DOHH2 (cell line): ENCODE measurements at regions not wholly inside any gene's neighbourhood (a gene's known extent, or its start where the extent isn't known, plus 50 kb on each side); places are given as distances from the start of the nearest gene placed in this dataset.

Experiments
- CTCF ChIP-seq: fragments of 200-600 bp; sonication (generic); IDR thresholded peaks from one replicate; pipeline ENCODE4 v1.5.1; 2014; ENCODE audit warnings: antibody characterized with exemption, mild to moderate bottlenecking, low read depth, low read length; ENCODE audit not compliant: poor library complexity, severe bottlenecking
- EZH2phosphoT487 ChIP-seq: fragments of 200-600 bp; sonication (generic); IDR thresholded peaks from 2 replicates; pipeline ENCODE4 v1.6.1; 2017; ENCODE audit warnings: borderline replicate concordance, mild to moderate bottlenecking, antibody characterized with exemption, low read length, moderate library complexity, mixed read lengths

- no peak for TF ChIP-seq CTCF
- no peak for TF ChIP-seq EZH2phosphoT487
These were observed 60.9 kb upstream of the LANCL2 start for GRCh38 chr7:55304018-55304762.
